ENCODE measurements at regions not wholly inside any gene's neighbourhood (a gene's known extent, or its start where the extent isn't known, plus 50 kb on each side); places are given as distances from the start of the nearest gene placed in this dataset.

DNA sequence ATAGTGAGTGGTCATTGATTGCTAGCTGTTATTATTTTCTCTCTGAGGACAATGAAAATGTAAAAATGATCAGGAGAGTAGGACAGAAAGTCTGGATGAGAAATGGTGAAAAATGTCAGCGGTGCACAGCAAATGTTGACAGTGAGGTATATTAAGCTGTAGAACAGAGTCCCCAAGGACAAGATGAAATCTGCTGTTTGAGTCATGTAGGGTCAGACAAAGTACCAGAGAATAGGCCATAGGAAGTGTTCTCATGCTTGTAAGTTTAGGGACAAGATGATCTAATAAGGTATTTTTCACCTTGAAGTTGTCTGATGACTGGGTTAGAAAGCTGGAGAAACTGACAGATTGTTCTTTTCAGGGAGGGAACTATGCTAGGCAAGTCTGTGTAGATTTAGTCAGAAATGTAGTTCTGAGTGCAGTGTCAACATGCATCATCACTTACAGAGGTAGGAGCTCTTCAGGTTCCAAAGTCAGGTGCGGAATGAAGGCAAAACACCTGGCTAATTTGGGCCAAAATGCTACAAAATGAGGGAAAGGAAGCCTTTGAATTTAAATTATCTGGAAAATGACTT, 369.3 kb downstream of the DLEU7 start:
- TF ChIP-seq, protein P1, sequence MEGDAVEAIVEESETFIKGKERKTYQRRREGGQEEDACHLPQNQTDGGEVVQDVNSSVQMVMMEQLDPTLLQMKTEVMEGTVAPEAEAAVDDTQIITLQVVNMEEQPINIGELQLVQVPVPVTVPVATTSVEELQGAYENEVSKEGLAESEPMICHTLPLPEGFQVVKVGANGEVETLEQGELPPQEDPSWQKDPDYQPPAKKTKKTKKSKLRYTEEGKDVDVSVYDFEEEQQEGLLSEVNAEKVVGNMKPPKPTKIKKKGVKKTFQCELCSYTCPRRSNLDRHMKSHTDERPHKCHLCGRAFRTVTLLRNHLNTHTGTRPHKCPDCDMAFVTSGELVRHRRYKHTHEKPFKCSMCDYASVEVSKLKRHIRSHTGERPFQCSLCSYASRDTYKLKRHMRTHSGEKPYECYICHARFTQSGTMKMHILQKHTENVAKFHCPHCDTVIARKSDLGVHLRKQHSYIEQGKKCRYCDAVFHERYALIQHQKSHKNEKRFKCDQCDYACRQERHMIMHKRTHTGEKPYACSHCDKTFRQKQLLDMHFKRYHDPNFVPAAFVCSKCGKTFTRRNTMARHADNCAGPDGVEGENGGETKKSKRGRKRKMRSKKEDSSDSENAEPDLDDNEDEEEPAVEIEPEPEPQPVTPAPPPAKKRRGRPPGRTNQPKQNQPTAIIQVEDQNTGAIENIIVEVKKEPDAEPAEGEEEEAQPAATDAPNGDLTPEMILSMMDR (tag by site-specific recombination; IDR thresholded peaks at IDR 0.05): no peak
- TF ChIP-seq SETDB1 (IDR thresholded peaks at IDR 0.05; ENCODE audit: insufficient read length, low read length) (no peak), ZBTB7A (tag by site-specific recombination; IDR thresholded peaks at IDR 0.05; ENCODE audit: low read depth) (no peak), ZNF785 (tag by site-specific recombination; IDR thresholded peaks at IDR 0.05) (no peak), ZNF138 (tag by site-specific recombination; IDR thresholded peaks at IDR 0.05; ENCODE audit: borderline replicate concordance) (no peak), KLF10 (tag by site-specific recombination; IDR thresholded peaks at IDR 0.05) (no peak)
- TF ChIP-seq, protein P2, sequence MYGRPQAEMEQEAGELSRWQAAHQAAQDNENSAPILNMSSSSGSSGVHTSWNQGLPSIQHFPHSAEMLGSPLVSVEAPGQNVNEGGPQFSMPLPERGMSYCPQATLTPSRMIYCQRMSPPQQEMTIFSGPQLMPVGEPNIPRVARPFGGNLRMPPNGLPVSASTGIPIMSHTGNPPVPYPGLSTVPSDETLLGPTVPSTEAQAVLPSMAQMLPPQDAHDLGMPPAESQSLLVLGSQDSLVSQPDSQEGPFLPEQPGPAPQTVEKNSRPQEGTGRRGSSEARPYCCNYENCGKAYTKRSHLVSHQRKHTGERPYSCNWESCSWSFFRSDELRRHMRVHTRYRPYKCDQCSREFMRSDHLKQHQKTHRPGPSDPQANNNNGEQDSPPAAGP (tag by site-specific recombination; IDR thresholded peaks at IDR 0.05): no peak
- TF ChIP-seq, protein P3, sequence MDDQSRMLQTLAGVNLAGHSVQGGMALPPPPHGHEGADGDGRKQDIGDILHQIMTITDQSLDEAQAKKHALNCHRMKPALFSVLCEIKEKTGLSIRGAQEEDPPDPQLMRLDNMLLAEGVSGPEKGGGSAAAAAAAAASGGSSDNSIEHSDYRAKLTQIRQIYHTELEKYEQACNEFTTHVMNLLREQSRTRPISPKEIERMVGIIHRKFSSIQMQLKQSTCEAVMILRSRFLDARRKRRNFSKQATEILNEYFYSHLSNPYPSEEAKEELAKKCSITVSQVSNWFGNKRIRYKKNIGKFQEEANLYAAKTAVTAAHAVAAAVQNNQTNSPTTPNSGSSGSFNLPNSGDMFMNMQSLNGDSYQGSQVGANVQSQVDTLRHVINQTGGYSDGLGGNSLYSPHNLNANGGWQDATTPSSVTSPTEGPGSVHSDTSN (CRISPR knock-in tag; IDR thresholded peaks at IDR 0.05): no peak

All from HEK293 (cell line).